SU-DHL-6 (cell line): ENCODE measurements at regions not wholly inside any gene's neighbourhood (a gene's known extent, or its start where the extent isn't known, plus 50 kb on each side); places are given as distances from the start of the nearest gene placed in this dataset.

Source experiments
- H2AFZ ChIP-seq: fragments of 200-600 bp; sonication (generic); 2 replicates; pipeline ENCODE4 v1.6.1; 2014; ENCODE audit warnings: low read depth, mild to moderate bottlenecking, moderate library complexity, mixed read lengths, antibody characterized with exemption, low read length; ENCODE audit not compliant: severe bottlenecking
- H3F3A ChIP-seq: fragments of 200-600 bp; shearing (Covaris generic); 2 replicates; pipeline ENCODE4 v1.6.0; 2016; ENCODE audit warnings: antibody characterized with exemption, mild to moderate bottlenecking; ENCODE audit not compliant: insufficient read depth
- H3K27ac ChIP-seq: fragments of 200-600 bp; sonication (generic); 2 replicates; pipeline ENCODE4 v1.5.1; 2016; ENCODE audit warnings: low read depth, mild to moderate bottlenecking, low read length, moderate library complexity, mixed read lengths
- H3K27me3 ChIP-seq: fragments of 200-600 bp; sonication (generic), shearing (Covaris generic); 2 replicates; pipeline ENCODE4 v1.6.0; 2014; ENCODE audit warnings: mild to moderate bottlenecking, low read length
- H3K36me3 ChIP-seq: fragments of 200-600 bp; sonication (generic); 2 replicates; pipeline ENCODE4 v1.6.1; 2014; ENCODE audit warnings: mild to moderate bottlenecking, low read length, mixed read lengths
- H3K4me2 ChIP-seq: fragments of 300-600, 200-600 bp; shearing (Covaris generic), sonication (generic); 2 replicates; pipeline ENCODE4 v1.6.0; 2014; ENCODE audit warnings: low read length, low read depth, mild to moderate bottlenecking; ENCODE audit not compliant: poor library complexity, severe bottlenecking
- H3K4me3 ChIP-seq: fragments of 200-600 bp; sonication (generic); 2 replicates; pipeline ENCODE4 v1.5.1; 2014; ENCODE audit warnings: antibody characterized with exemption, low read length, mild to moderate bottlenecking, mixed read lengths; ENCODE audit not compliant: insufficient read depth, poor library complexity, severe bottlenecking
- H3K79me2 ChIP-seq: fragments of 200-600 bp; sonication (generic); 2 replicates; pipeline ENCODE4 v1.6.1; 2014; ENCODE audit warnings: mild to moderate bottlenecking, low read length, moderate library complexity; ENCODE audit not compliant: insufficient read depth
- H3K9ac ChIP-seq: fragments of 200-600 bp; sonication (generic); 2 replicates; pipeline ENCODE4 v1.7.0; 2014; ENCODE audit warnings: mild to moderate bottlenecking, low read length
- H3K9me2 ChIP-seq: fragments of 200-600 bp; sonication (generic); replicated peaks from 2 replicates; pipeline ENCODE4 v1.6.1; 2014; ENCODE audit warnings: low read length; ENCODE audit not compliant: insufficient read depth
- H3K9me3 ChIP-seq: fragments of 200-600 bp; sonication (generic); 2 replicates; pipeline ENCODE4 v1.6.1; 2014; ENCODE audit warnings: low read length, mixed read lengths; ENCODE audit not compliant: insufficient read depth
- H4K20me1 ChIP-seq: fragments of 200-600 bp; sonication (generic); 2 replicates; pipeline ENCODE4 v1.6.1; 2014; ENCODE audit warnings: low read depth, mild to moderate bottlenecking, antibody characterized with exemption, low read length, moderate library complexity, mixed read lengths
- CTCF ChIP-seq: fragments of 200-600 bp; sonication (generic); IDR thresholded peaks from one replicate; pipeline ENCODE4 v1.5.1; 2017; ENCODE audit warnings: antibody characterized with exemption, mild to moderate bottlenecking, low read length, moderate library complexity; ENCODE audit not compliant: insufficient read depth, poor library complexity, severe bottlenecking
- EZH2phosphoT487 ChIP-seq: fragments of 200-600 bp; sonication (generic), shearing (Covaris generic); conservative IDR thresholded peaks from 2 replicates; pipeline ENCODE4 v1.6.1; 2018; ENCODE audit warnings: mild to moderate bottlenecking, antibody characterized with exemption, low read length, moderate library complexity, mixed read lengths

GRCh38 chr1:29677028-29678024 is 441.0 kb downstream of the PTPRU start:
- Histone ChIP-seq H3K4me3 (no peak overlapping the region), H3K9ac (no peak overlapping the region), H3K9me2 (no peaks in the 10 kb centered on the region), H3K9me3 (no peaks in the 10 kb centered on the region), H3K4me2 (no peak overlapping the region), H2AFZ (no peak overlapping the region), H3K36me3 (no peaks in the 10 kb centered on the region), H3K27me3 (no peaks in the 10 kb centered on the region), H4K20me1 (no peaks in the 10 kb centered on the region), H3K79me2 (no peaks in the 10 kb centered on the region), H3K27ac (no peak overlapping the region), H3F3A (no peaks in the 10 kb centered on the region)
- TF ChIP-seq EZH2phosphoT487 (no peak), CTCF (no peak)

GRCh38 chr1:29676496-29676895 is 440.2 kb downstream of the PTPRU start:
- H3K27ac ChIP-seq, result no peak overlapping the region
- no peaks in the 10 kb centered on the region for H4K20me1 ChIP-seq
- H3K9me3 ChIP-seq, result no peaks in the 10 kb centered on the region
- H3K9me2 ChIP-seq, result no peaks in the 10 kb centered on the region
- no peak overlapping the region for H3K9ac ChIP-seq
- H3K4me2 ChIP-seq, result no peak overlapping the region
- no peak overlapping the region for H2AFZ ChIP-seq
- TF ChIP-seq EZH2phosphoT487, result no peak
- TF ChIP-seq CTCF, result no peak
- H3K36me3 ChIP-seq, result no peaks in the 10 kb centered on the region
- H3K4me3 ChIP-seq, result no peak overlapping the region
- no peaks in the 10 kb centered on the region for H3F3A ChIP-seq
- H3K79me2 ChIP-seq, result no peaks in the 10 kb centered on the region
- no peaks in the 10 kb centered on the region for H3K27me3 ChIP-seq

GRCh38 chr1:29675481-29676263 is 439.4 kb downstream of the PTPRU start:
- no peaks in the 10 kb centered on the region for H3F3A ChIP-seq
- H3K9me3 ChIP-seq, result no peaks in the 10 kb centered on the region
- TF ChIP-seq CTCF (no peak), EZH2phosphoT487 (no peak)
- no peak overlapping the region for H3K4me2 ChIP-seq
- no peak overlapping the region for H3K27ac ChIP-seq
- H3K9me2 ChIP-seq, result no peaks in the 10 kb centered on the region
- no peak overlapping the region for H3K9ac ChIP-seq
- H2AFZ ChIP-seq, result no peak overlapping the region
- no peaks in the 10 kb centered on the region for H3K79me2 ChIP-seq
- H4K20me1 ChIP-seq, result no peaks in the 10 kb centered on the region
- no peaks in the 10 kb centered on the region for H3K36me3 ChIP-seq
- no peak overlapping the region for H3K4me3 ChIP-seq
- no peaks in the 10 kb centered on the region for H3K27me3 ChIP-seq
